NB4 (cell line): ENCODE measurements at regions not wholly inside any gene's neighbourhood (a gene's known extent, or its start where the extent isn't known, plus 50 kb on each side); places are given as distances from the start of the nearest gene placed in this dataset.

Experiments used
- MYC ChIP-seq: IDR thresholded peaks from 2 replicates; pipeline ENCODE4 v1.6.1; 2011; ENCODE audit warnings: low read depth, low read length
- POLR2A ChIP-seq: IDR thresholded peaks from 2 replicates; pipeline ENCODE4 v1.6.1; 2011; ENCODE audit warnings: mild to moderate bottlenecking; ENCODE audit not compliant: insufficient read length; ENCODE audit errors: extremely low read depth
- TF ChIP-seq, protein P1 (sequence below): IDR thresholded peaks from one replicate; pipeline ENCODE4 v1.5.1; 2012; ENCODE audit warnings: low read depth, low read length
- TF ChIP-seq, protein P2 (sequence below): IDR thresholded peaks from 2 replicates; pipeline ENCODE4 v1.6.1; 2011; ENCODE audit warnings: low read depth, low read length

DNA sequence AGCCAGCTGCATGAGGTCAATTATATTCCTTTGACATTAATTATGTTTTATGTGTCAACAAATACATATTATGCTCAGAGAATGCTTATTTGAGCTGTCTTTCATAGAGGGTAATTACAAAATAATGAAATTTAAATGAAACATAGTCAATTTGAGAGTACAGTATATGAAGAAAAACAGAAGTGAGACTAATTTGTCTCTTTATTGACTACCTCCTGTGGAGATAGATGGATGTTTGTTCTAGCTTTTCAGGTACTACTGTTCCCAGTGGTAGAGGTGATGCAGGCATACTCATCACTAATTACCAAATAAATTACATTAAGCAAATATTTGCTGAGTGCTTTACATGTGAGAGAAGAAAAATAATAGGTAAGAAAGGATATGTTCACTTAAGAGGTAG, 1129.6 kb downstream of the OTOL1 start:
- TF ChIP-seq MYC, result no peak
- no peak for TF ChIP-seq POLR2A
- TF ChIP-seq, protein P1, sequence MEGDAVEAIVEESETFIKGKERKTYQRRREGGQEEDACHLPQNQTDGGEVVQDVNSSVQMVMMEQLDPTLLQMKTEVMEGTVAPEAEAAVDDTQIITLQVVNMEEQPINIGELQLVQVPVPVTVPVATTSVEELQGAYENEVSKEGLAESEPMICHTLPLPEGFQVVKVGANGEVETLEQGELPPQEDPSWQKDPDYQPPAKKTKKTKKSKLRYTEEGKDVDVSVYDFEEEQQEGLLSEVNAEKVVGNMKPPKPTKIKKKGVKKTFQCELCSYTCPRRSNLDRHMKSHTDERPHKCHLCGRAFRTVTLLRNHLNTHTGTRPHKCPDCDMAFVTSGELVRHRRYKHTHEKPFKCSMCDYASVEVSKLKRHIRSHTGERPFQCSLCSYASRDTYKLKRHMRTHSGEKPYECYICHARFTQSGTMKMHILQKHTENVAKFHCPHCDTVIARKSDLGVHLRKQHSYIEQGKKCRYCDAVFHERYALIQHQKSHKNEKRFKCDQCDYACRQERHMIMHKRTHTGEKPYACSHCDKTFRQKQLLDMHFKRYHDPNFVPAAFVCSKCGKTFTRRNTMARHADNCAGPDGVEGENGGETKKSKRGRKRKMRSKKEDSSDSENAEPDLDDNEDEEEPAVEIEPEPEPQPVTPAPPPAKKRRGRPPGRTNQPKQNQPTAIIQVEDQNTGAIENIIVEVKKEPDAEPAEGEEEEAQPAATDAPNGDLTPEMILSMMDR, result no peak
- TF ChIP-seq, protein P2, sequence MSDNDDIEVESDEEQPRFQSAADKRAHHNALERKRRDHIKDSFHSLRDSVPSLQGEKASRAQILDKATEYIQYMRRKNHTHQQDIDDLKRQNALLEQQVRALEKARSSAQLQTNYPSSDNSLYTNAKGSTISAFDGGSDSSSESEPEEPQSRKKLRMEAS, result no peak
